NK-92 treated with Interleukin-12 subunit alpha and Interleukin-12 subunit beta, amount 100 ng/mL, for 24 hours (cell line): ENCODE measurements at regions not wholly inside any gene's neighbourhood (a gene's known extent, or its start where the extent isn't known, plus 50 kb on each side); places are given as distances from the start of the nearest gene placed in this dataset.
"Not testable (repeated sequence)": the region's sequence is repeated elsewhere in the genome, so short reads cannot be mapped to it uniquely, and the experiment has no call there.

Source experiments
- DNase-seq: peaks from one replicate; lab custom pipeline; 2025; lab: John Stamatoyannopoulos, UW

GRCh38 chr17:33895491-33895890 lies 359.6 kb upstream of the CCL2 start:
- no peak for DNase-seq

GRCh38 chr17:33896263-33896662 lies 358.8 kb upstream of the CCL2 start:
- no peak for DNase-seq

- DNase-seq, result no peak
Observed at GRCh38 chr17:33901085-33901484, 354.0 kb upstream of the CCL2 start.

GRCh38 chr17:33902901-33903449 lies 352.1 kb upstream of the CCL2 start:
- no peak for DNase-seq

- no peak for DNase-seq
Observed at GRCh38 chr17:33904476-33904875, 350.6 kb upstream of the CCL2 start.

- DNase-seq, result no peak
Observed at GRCh38 chr17:33905338-33905800, 349.7 kb upstream of the CCL2 start.

- DNase-seq, result no peak
Observed at GRCh38 chr17:33908363-33909064, 346.6 kb upstream of the CCL2 start.

GRCh38 chr17:33910200-33910857 lies 344.8 kb upstream of the CCL2 start:
- DNase-seq, result no peak

- no peak for DNase-seq
Observed at GRCh38 chr17:33914125-33914524, 341.0 kb upstream of the CCL2 start.

- DNase-seq, result no peak
Observed at GRCh38 chr17:33922971-33923370, 332.1 kb upstream of the CCL2 start.

- DNase-seq, result no peak
Observed at GRCh38 chr17:33924104-33924503, 331.0 kb upstream of the CCL2 start.

- no peak for DNase-seq
Observed at GRCh38 chr17:33925649-33926048, 329.4 kb upstream of the CCL2 start.

- DNase-seq, result no peak
Observed at GRCh38 chr17:33927732-33928133, 327.4 kb upstream of the CCL2 start.

GRCh38 chr17:33929181-33929724 lies 325.8 kb upstream of the CCL2 start:
- no peak for DNase-seq

- not testable (repeated sequence) for DNase-seq
Observed at GRCh38 chr17:33931148-33931814, 323.8 kb upstream of the CCL2 start.

- DNase-seq, result no peak
Observed at GRCh38 chr17:33932996-33933395, 322.1 kb upstream of the CCL2 start.

GRCh38 chr17:33933576-33933975 lies 321.5 kb upstream of the CCL2 start:
- DNase-seq, result no peak

GRCh38 chr17:33934696-33935095 lies 320.4 kb upstream of the CCL2 start:
- DNase-seq, result no peak

GRCh38 chr17:33935822-33936221 lies 319.3 kb upstream of the CCL2 start:
- DNase-seq, result no peak

- DNase-seq, result no peak
Observed at GRCh38 chr17:33936764-33937163, 318.3 kb upstream of the CCL2 start.

GRCh38 chr17:33939959-33940358 lies 315.1 kb upstream of the CCL2 start:
- DNase-seq, result no peak

GRCh38 chr17:33940769-33941370 lies 314.2 kb upstream of the CCL2 start:
- no peak for DNase-seq
